ENCODE measurements at regions not wholly inside any gene's neighbourhood (a gene's known extent, or its start where the extent isn't known, plus 50 kb on each side); places are given as distances from the start of the nearest gene placed in this dataset.

DNA sequence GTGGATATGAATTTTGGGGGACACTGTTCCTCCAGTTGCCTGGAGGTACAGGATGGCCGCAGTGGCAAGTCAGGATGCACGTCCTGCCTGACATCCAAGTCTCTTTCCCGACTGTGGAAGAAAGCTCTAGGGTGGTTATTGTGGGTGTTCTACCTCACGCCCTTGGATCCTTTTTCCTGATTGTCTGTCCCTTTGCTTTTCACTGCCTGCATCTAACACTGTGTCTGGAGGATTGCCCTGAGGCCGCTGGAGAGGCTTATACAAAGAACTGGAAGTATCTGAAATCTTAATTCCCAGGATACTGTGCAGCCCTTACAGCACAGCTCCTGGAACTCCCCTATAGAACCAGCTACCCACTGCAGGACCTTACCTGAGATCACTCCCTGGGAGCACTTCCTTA is 250.5 kb downstream of the TFCP2L1 start:
- TF ChIP-seq FOXP2 (optimal IDR thresholded peaks at IDR 0.05; ENCODE audit: borderline replicate concordance, extremely low read depth, extremely low read length, insufficient read depth) (no peak), SIN3A (IDR thresholded peaks at IDR 0.05; ENCODE audit: borderline replicate concordance, insufficient read depth, low read length) (no peak), TAF1 (IDR thresholded peaks at IDR 0.05; ENCODE audit: borderline replicate concordance, insufficient read depth, low read length) (no peak), POLR2AphosphoS5 (IDR thresholded peaks at IDR 0.05; ENCODE audit: low read depth, low read length) (no peak)
- TF ChIP-seq, protein P1, sequence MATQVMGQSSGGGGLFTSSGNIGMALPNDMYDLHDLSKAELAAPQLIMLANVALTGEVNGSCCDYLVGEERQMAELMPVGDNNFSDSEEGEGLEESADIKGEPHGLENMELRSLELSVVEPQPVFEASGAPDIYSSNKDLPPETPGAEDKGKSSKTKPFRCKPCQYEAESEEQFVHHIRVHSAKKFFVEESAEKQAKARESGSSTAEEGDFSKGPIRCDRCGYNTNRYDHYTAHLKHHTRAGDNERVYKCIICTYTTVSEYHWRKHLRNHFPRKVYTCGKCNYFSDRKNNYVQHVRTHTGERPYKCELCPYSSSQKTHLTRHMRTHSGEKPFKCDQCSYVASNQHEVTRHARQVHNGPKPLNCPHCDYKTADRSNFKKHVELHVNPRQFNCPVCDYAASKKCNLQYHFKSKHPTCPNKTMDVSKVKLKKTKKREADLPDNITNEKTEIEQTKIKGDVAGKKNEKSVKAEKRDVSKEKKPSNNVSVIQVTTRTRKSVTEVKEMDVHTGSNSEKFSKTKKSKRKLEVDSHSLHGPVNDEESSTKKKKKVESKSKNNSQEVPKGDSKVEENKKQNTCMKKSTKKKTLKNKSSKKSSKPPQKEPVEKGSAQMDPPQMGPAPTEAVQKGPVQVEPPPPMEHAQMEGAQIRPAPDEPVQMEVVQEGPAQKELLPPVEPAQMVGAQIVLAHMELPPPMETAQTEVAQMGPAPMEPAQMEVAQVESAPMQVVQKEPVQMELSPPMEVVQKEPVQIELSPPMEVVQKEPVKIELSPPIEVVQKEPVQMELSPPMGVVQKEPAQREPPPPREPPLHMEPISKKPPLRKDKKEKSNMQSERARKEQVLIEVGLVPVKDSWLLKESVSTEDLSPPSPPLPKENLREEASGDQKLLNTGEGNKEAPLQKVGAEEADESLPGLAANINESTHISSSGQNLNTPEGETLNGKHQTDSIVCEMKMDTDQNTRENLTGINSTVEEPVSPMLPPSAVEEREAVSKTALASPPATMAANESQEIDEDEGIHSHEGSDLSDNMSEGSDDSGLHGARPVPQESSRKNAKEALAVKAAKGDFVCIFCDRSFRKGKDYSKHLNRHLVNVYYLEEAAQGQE (IDR thresholded peaks at IDR 0.05; ENCODE audit: insufficient read depth in 1 of 2, low read depth in 2 of 2, low read length in 2 of 2) = no peak

DNA sequence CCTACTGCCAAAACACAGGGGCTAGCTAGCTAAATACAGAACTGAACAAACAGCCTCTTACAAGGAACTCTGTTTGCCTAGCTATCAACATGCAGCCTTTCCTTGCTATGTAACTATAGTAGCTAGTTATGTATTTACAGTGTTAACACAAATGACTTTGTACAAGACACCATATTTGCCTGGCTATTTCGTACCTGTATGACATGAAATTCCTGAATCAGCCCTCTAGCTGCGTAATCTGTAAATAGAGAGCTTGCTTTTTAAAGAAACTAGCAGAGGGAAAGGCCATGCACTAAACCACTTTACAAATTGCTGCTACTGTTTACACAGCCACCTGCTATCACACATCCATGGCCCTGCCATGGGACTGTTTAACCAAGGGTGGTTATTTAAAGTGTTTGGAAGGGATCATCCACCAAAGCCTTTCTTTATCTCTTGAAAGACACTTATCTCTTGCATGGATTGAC is 248.7 kb downstream of the TFCP2L1 start:
- TF ChIP-seq, protein P1 (IDR thresholded peaks at IDR 0.05; ENCODE audit: insufficient read depth in 1 of 2, low read depth in 2 of 2, low read length in 2 of 2) = no peak
- TF ChIP-seq TAF1 (IDR thresholded peaks at IDR 0.05; ENCODE audit: borderline replicate concordance, insufficient read depth, low read length) = no peak
- TF ChIP-seq POLR2AphosphoS5 (IDR thresholded peaks at IDR 0.05; ENCODE audit: low read depth, low read length) = no peak
- TF ChIP-seq SIN3A (IDR thresholded peaks at IDR 0.05; ENCODE audit: borderline replicate concordance, insufficient read depth, low read length) = no peak
- no peak for TF ChIP-seq FOXP2 (optimal IDR thresholded peaks at IDR 0.05; ENCODE audit: borderline replicate concordance, extremely low read depth, extremely low read length, insufficient read depth)

DNA sequence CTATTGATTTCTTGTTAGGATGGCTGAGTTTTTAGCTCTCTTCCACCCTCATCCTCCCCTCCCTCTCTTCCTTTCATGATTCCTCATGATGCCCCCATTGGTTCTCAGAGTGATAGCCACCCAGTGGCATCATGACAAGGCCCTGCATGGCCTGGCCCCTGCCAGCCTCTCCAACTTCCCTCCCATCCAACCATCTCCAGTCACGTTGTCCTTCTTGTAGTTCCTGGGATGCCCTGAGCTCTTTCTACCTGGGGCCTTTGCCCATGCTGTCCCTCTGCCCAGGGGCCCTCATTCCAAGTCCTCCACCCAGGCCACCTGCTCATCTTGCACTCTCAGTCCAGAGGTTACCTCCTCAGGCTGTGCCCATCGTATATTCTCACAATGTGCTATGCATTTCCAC is 247.5 kb downstream of the TFCP2L1 start:
- TF ChIP-seq, protein P1 (IDR thresholded peaks at IDR 0.05; ENCODE audit: insufficient read depth in 1 of 2, low read depth in 2 of 2, low read length in 2 of 2) = no peak
- TF ChIP-seq POLR2AphosphoS5 (IDR thresholded peaks at IDR 0.05; ENCODE audit: low read depth, low read length) (no peak), FOXP2 (optimal IDR thresholded peaks at IDR 0.05; ENCODE audit: borderline replicate concordance, extremely low read depth, extremely low read length, insufficient read depth) (no peak), SIN3A (IDR thresholded peaks at IDR 0.05; ENCODE audit: borderline replicate concordance, insufficient read depth, low read length) (no peak), TAF1 (IDR thresholded peaks at IDR 0.05; ENCODE audit: borderline replicate concordance, insufficient read depth, low read length) (no peak)

DNA sequence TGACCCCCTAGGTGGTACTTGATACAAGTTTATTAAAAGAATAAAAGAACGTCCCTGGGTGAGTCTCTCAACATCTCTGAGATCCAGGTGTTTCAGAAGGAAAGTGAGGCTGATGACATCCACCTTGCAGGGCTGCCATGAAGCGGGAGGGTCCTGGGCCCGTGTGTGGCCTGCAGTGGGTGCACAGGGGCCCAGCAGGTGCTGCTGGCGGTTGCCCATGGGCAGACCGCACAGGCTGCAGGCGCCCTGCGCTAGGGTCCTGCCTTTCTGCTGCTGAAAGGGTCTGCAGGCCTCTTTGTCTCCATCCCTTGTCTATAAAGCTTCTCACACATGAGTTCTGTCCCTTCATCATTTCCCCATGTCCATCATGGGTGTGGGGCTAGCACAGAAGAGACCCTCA is 247.0 kb downstream of the TFCP2L1 start:
- no peak for TF ChIP-seq POLR2AphosphoS5 (IDR thresholded peaks at IDR 0.05; ENCODE audit: low read depth, low read length)
- TF ChIP-seq, protein P1 (IDR thresholded peaks at IDR 0.05; ENCODE audit: insufficient read depth in 1 of 2, low read depth in 2 of 2, low read length in 2 of 2) = no peak
- no peak for TF ChIP-seq TAF1 (IDR thresholded peaks at IDR 0.05; ENCODE audit: borderline replicate concordance, insufficient read depth, low read length)
- TF ChIP-seq SIN3A (IDR thresholded peaks at IDR 0.05; ENCODE audit: borderline replicate concordance, insufficient read depth, low read length) = no peak
- no peak for TF ChIP-seq FOXP2 (optimal IDR thresholded peaks at IDR 0.05; ENCODE audit: borderline replicate concordance, extremely low read depth, extremely low read length, insufficient read depth)

DNA sequence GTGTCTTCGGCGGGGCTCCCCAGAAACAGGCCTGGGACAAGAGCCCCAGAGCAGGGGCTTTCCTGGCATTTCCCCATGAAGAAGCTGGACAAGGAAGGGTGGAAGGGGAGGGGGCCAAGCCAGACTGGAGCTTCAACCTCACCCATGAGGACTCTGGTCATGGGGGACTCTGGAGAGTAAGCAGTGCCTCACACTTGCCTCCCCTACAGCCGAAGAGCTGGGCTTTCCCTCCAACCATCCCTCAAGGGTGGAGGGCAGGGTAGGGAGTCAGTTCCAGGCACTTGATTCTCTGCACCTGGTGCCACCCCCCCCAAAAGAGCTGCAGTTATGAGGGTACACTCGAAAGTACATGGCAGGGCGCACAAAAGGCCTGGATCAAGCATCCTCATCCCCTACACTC is 246.6 kb downstream of the TFCP2L1 start:
- TF ChIP-seq TAF1 (IDR thresholded peaks at IDR 0.05; ENCODE audit: borderline replicate concordance, insufficient read depth, low read length) (no peak), FOXP2 (optimal IDR thresholded peaks at IDR 0.05; ENCODE audit: borderline replicate concordance, extremely low read depth, extremely low read length, insufficient read depth) (no peak), POLR2AphosphoS5 (IDR thresholded peaks at IDR 0.05; ENCODE audit: low read depth, low read length) (no peak), SIN3A (IDR thresholded peaks at IDR 0.05; ENCODE audit: borderline replicate concordance, insufficient read depth, low read length) (no peak)
- TF ChIP-seq, protein P1 (IDR thresholded peaks at IDR 0.05; ENCODE audit: insufficient read depth in 1 of 2, low read depth in 2 of 2, low read length in 2 of 2) = no peak
